HepG2 (cell line): ENCODE measurements at regions not wholly inside any gene's neighbourhood (a gene's known extent, or its start where the extent isn't known, plus 50 kb on each side); places are given as distances from the start of the nearest gene placed in this dataset.

Experiments
- ARID3A ChIP-seq: IDR thresholded peaks from 2 replicates; pipeline ENCODE4 v1.6.1; 2012; ENCODE audit warnings: low read depth, low read length, improper control_type of control experiment
- ATF2 ChIP-seq: sonication (generic); formaldehyde crosslinking; IDR thresholded peaks from 2 replicates; pipeline ENCODE4 v1.4.0; 2020; ENCODE audit warnings: missing genetic modification reagents
- CTCF ChIP-seq: sonication (generic); formaldehyde crosslinking; IDR thresholded peaks from 2 replicates; pipeline ENCODE4 v1.5.0; 2020; ENCODE audit warnings: mild to moderate bottlenecking, missing genetic modification reagents, moderate library complexity
- ELK4 ChIP-seq: sonication (generic); formaldehyde crosslinking; IDR thresholded peaks from 2 replicates; pipeline ENCODE4 v1.9.0; 2021; ENCODE audit warnings: missing genetic modification reagents, borderline replicate concordance
- PCBP1 ChIP-seq: fragments of 200-400 bp; formaldehyde crosslinking; IDR thresholded peaks from 2 replicates; pipeline ENCODE4 v1.6.1; 2017; ENCODE audit warnings: mild to moderate bottlenecking, low read depth, low read length, borderline replicate concordance
- SKIL ChIP-seq: sonication (generic); formaldehyde crosslinking; IDR thresholded peaks from 2 replicates; pipeline ENCODE4 v1.8.0; 2022; ENCODE audit warnings: missing genetic modification reagents, mild to moderate bottlenecking, moderate library complexity, borderline replicate concordance
- SRSF9 ChIP-seq: fragments of 200-400 bp; formaldehyde crosslinking; IDR thresholded peaks from 2 replicates; pipeline ENCODE4 v1.6.1; 2018; ENCODE audit warnings: borderline replicate concordance, mild to moderate bottlenecking, low read depth, low read length; ENCODE audit not compliant: insufficient read depth, poor library complexity, severe bottlenecking
- WIZ ChIP-seq: sonication (generic); formaldehyde crosslinking; IDR thresholded peaks from 2 replicates; pipeline ENCODE4 v1.5.1; 2020; ENCODE audit warnings: mild to moderate bottlenecking, missing genetic modification reagents
- ZBTB46 ChIP-seq: sonication (generic); formaldehyde crosslinking; IDR thresholded peaks from 2 replicates; pipeline ENCODE4 v1.4.0; 2020; ENCODE audit warnings: mild to moderate bottlenecking, missing genetic modification reagents, borderline replicate concordance
- ZNF275 ChIP-seq: sonication (generic); formaldehyde crosslinking; IDR thresholded peaks from 2 replicates; pipeline ENCODE4 v1.8.0; 2022; ENCODE audit warnings: missing genetic modification reagents, mild to moderate bottlenecking, inconsistent platforms, borderline replicate concordance
- ZNF317 ChIP-seq: sonication (generic); formaldehyde crosslinking; IDR thresholded peaks from 2 replicates; pipeline ENCODE4 v1.5.0; 2020; ENCODE audit warnings: mild to moderate bottlenecking, missing genetic modification reagents
- ZNF337 ChIP-seq: sonication (generic); formaldehyde crosslinking; IDR thresholded peaks from 2 replicates; pipeline ENCODE4 v1.5.1; 2020; ENCODE audit warnings: missing genetic modification reagents, low read depth, mild to moderate bottlenecking, borderline replicate concordance
- ZNF552 ChIP-seq: sonication (generic); formaldehyde crosslinking; IDR thresholded peaks from 2 replicates; pipeline ENCODE4 v1.9.0; 2022; ENCODE audit warnings: missing genetic modification reagents, mild to moderate bottlenecking, borderline replicate concordance
- ZNF724P ChIP-seq: sonication (generic); formaldehyde crosslinking; IDR thresholded peaks from 2 replicates; pipeline ENCODE4 v1.8.0; 2022; ENCODE audit warnings: missing genetic modification reagents, borderline replicate concordance

- TF ChIP-seq ZNF552: no peak
- TF ChIP-seq PCBP1: no peak
- no peak for TF ChIP-seq ZBTB46 (CRISPR knock-in tag)
- no peak for TF ChIP-seq WIZ
- no peak for TF ChIP-seq ELK4
- no peak for TF ChIP-seq SRSF9
- TF ChIP-seq ZNF275 (CRISPR knock-in tag): no peak
- no peak for TF ChIP-seq ZNF317 (CRISPR knock-in tag)
- no peak for TF ChIP-seq ZNF724P
- no peak for TF ChIP-seq ATF2
- peak; percentile 68 for TF ChIP-seq CTCF (CRISPR knock-in tag)
- TF ChIP-seq ARID3A: no peak
- TF ChIP-seq ZNF337 (CRISPR knock-in tag): no peak
- no peak for TF ChIP-seq SKIL (CRISPR knock-in tag)
Measured at GRCh38 chr7:113289140-113289740, 170.9 kb upstream of the SMIM30 start (continued).
